ENCODE measurements at regions not wholly inside any gene's neighbourhood (a gene's known extent, or its start where the extent isn't known, plus 50 kb on each side); places are given as distances from the start of the nearest gene placed in this dataset.

DNA sequence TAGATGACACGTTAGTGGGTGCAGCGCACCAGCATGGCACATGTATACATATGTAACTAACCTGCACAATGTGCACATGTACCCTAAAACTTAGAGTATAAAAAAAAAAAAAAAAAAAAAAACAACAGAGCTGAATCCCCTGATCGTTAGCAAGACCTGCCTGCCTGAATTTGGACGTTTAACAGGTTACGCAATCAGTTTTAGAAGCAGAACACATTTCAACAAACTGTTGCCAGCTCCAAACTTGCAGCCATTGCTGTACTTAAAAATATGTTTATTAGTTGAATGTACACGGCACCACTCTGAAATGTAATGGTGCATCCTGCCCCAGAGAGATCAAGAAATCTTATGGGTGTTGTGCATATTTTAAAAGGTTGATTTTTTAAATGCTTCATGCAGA, 680.0 kb downstream of the TLE4 start:
- H4K5ac ChIP-seq (ENCODE audit: insufficient read length, low read depth, low read length): no peak overlapping the region
- H2BK20ac ChIP-seq (ENCODE audit: low read depth, low read length, poor library complexity, severe bottlenecking): no peak overlapping the region
- no peaks in the 10 kb centered on the region for H3K9me3 ChIP-seq (ENCODE audit: control insufficient read depth, low read depth, low read length)
- no peak overlapping the region for H3K27ac Mint-ChIP-seq
- H3K9ac ChIP-seq (ENCODE audit: extremely low read depth, insufficient read length, low read length): no peak overlapping the region
- H4K20me1 ChIP-seq (ENCODE audit: control insufficient read depth, insufficient read depth, insufficient read length): no peaks in the 10 kb centered on the region
- no peak overlapping the region for H3K27ac ChIP-seq (ENCODE audit: insufficient read length, low read depth, low read length)
- H2BK5ac ChIP-seq (ENCODE audit: insufficient read length, low read length): no peak overlapping the region
- H4K8ac ChIP-seq (replicated peaks; ENCODE audit: insufficient read length, low read depth, low read length): no peak overlapping the region
- H3K4me1 ChIP-seq (ENCODE audit: insufficient read depth, low read length): no peaks in the 10 kb centered on the region
- H2AK5ac ChIP-seq (ENCODE audit: insufficient read length, low read length): no peak overlapping the region
- no peak overlapping the region for H2BK12ac ChIP-seq (ENCODE audit: insufficient read length, low read depth, low read length)
- no peak overlapping the region for H3K4me2 ChIP-seq (ENCODE audit: insufficient read depth, insufficient read length, low read length)
- peaks cover 14 to 25% of the 10 kb centered on the region in 2 experiments for H3K9me3 Mint-ChIP-seq
- H3K56ac ChIP-seq (ENCODE audit: insufficient read length, low read depth, low read length): no peak overlapping the region
- H3T11ph ChIP-seq (ENCODE audit: low read length): no peak overlapping the region
- no peak overlapping the region for H3K18ac ChIP-seq (ENCODE audit: insufficient read length, low read depth, low read length)
- no peaks in the 10 kb centered on the region for H3K27me3 Mint-ChIP-seq (ENCODE audit: low read depth)
- no peak overlapping the region for H3K23ac ChIP-seq (ENCODE audit: insufficient read length, low read depth, low read length)
- no peaks in the 10 kb centered on the region for H3K27me3 ChIP-seq (ENCODE audit: insufficient read depth, low read length)
- no peaks in the 10 kb centered on the region for H3K79me2 ChIP-seq (ENCODE audit: insufficient read depth, low read length)
- H4K91ac ChIP-seq (ENCODE audit: insufficient read length, low read depth, low read length): no peak overlapping the region
- H2BK120ac ChIP-seq (ENCODE audit: low read depth, low read length, poor library complexity, severe bottlenecking): no peak overlapping the region
- no peak for TF ChIP-seq CTCF (conservative IDR thresholded peaks at IDR 0.05)
- H3K23me2 ChIP-seq (ENCODE audit: insufficient read length, low read depth, low read length, poor library complexity, severe bottlenecking): no peaks in the 10 kb centered on the region
- H3K4me3 Mint-ChIP-seq: no peak overlapping the region
- H3K14ac ChIP-seq (ENCODE audit: insufficient read depth, low read length): no peak overlapping the region
- H3K79me1 ChIP-seq (ENCODE audit: insufficient read depth, low read depth, low read length, poor library complexity, severe bottlenecking): no peaks in the 10 kb centered on the region
- peaks cover 5 to 10% (median 7%) of the 10 kb centered on the region in 3 experiments for H3K36me3 Mint-ChIP-seq (ENCODE audit: insufficient read depth in 1 of 3, low read depth in 3 of 3)
- DNase-seq: no peak
- no peak overlapping the region for H3K4ac ChIP-seq (ENCODE audit: low read depth, low read length)
- H3K4me1 Mint-ChIP-seq: no peaks in the 10 kb centered on the region
- H2AFZ ChIP-seq (ENCODE audit: low read length): no peak overlapping the region
- no CpG with 5 or more reads among the region's 6 CpGs for WGBS (ENCODE audit: extremely low coverage, insufficient read length, low lambda C conversion rate)
- no peak overlapping the region for H2BK15ac ChIP-seq (ENCODE audit: low read depth, low read length)

Data from H9 (cell line).